ENCODE measurements at regions not wholly inside any gene's neighbourhood (a gene's known extent, or its start where the extent isn't known, plus 50 kb on each side); places are given as distances from the start of the nearest gene placed in this dataset.

GRCh38 chr5:97388794-97389193 is 205.7 kb upstream of the RIOK2 start:
- TF ChIP-seq, protein P1, sequence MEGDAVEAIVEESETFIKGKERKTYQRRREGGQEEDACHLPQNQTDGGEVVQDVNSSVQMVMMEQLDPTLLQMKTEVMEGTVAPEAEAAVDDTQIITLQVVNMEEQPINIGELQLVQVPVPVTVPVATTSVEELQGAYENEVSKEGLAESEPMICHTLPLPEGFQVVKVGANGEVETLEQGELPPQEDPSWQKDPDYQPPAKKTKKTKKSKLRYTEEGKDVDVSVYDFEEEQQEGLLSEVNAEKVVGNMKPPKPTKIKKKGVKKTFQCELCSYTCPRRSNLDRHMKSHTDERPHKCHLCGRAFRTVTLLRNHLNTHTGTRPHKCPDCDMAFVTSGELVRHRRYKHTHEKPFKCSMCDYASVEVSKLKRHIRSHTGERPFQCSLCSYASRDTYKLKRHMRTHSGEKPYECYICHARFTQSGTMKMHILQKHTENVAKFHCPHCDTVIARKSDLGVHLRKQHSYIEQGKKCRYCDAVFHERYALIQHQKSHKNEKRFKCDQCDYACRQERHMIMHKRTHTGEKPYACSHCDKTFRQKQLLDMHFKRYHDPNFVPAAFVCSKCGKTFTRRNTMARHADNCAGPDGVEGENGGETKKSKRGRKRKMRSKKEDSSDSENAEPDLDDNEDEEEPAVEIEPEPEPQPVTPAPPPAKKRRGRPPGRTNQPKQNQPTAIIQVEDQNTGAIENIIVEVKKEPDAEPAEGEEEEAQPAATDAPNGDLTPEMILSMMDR (IDR thresholded peaks at IDR 0.05; ENCODE audit: control extremely low read depth, extremely low read depth), result no peak
- Histone ChIP-seq H3K27me3 (ENCODE audit: control insufficient read depth in 3 of 3, insufficient read depth in 3 of 3, low read length in 2 of 3) (no peaks in the 10 kb centered on the region), H3K36me3 (ENCODE audit: control insufficient read depth in 4 of 4, insufficient read depth in 4 of 4, low read length in 4 of 4) (no peaks in the 10 kb centered on the region), H3K9ac (ENCODE audit: insufficient read depth in 1 of 2, low read length in 2 of 2) (no peak overlapping the region), H3K4me3 (no peak overlapping the region), H3K9me3 (ENCODE audit: control insufficient read depth in 4 of 4, insufficient read depth in 3 of 4, low read length in 3 of 4) (no peaks in the 10 kb centered on the region), H3K27ac (ENCODE audit: low read depth in 1 of 2, low read length in 1 of 2) (no peak overlapping the region), H3K4me1 (ENCODE audit: control insufficient read depth in 5 of 5, insufficient read depth in 5 of 5, low read length in 5 of 5) (no peaks in the 10 kb centered on the region)
- WGBS, 2 donors, result 92 to 94% methylated on average over 2 of the region's 2 CpGs
- no peak for DNase-seq
- no peak for ATAC-seq (ENCODE audit: insufficient read depth, low FRiP score)

GRCh38 chr5:97400537-97400936 is 217.5 kb upstream of the RIOK2 start:
- no peak for DNase-seq
- TF ChIP-seq, protein P1 (IDR thresholded peaks at IDR 0.05; ENCODE audit: control extremely low read depth, extremely low read depth), result no peak
- WGBS, 2 donors, result 66 to 72% methylated on average over 3 of the region's 3 CpGs

GRCh38 chr5:97405941-97406340 is 222.9 kb upstream of the RIOK2 start:
- 94% methylated on average over 9 of the region's 9 CpGs for WGBS, 2 donors
- DNase-seq, result no peak
- H3K4me3 ChIP-seq, result no peak overlapping the region
- TF ChIP-seq, protein P1 (IDR thresholded peaks at IDR 0.05; ENCODE audit: control extremely low read depth, extremely low read depth), result no peak
- no peak overlapping the region for H3K27ac ChIP-seq (ENCODE audit: low read depth in 1 of 2, low read length in 1 of 2)
- peaks cover 0 to 2% (median 0%) of the 10 kb centered on the region in 4 donors for H3K9me3 ChIP-seq (ENCODE audit: control insufficient read depth in 4 of 4, insufficient read depth in 3 of 4, low read length in 3 of 4)
- no peaks in the 10 kb centered on the region for H3K27me3 ChIP-seq (ENCODE audit: control insufficient read depth in 3 of 3, insufficient read depth in 3 of 3, low read length in 2 of 3)
- ATAC-seq (ENCODE audit: insufficient read depth, low FRiP score), result no peak
- H3K36me3 ChIP-seq (ENCODE audit: control insufficient read depth in 4 of 4, insufficient read depth in 4 of 4, low read length in 4 of 4), result no peaks in the 10 kb centered on the region
- H3K9ac ChIP-seq (ENCODE audit: insufficient read depth in 1 of 2, low read length in 2 of 2), result no peak overlapping the region
- no peaks in the 10 kb centered on the region for H3K4me1 ChIP-seq (ENCODE audit: control insufficient read depth in 5 of 5, insufficient read depth in 5 of 5, low read length in 5 of 5)

More at GRCh38 chr5:97400537-97400936, 217.5 kb upstream of the RIOK2 start:
- Histone ChIP-seq H3K27me3 (ENCODE audit: control insufficient read depth in 3 of 3, insufficient read depth in 3 of 3, low read length in 2 of 3) (no peaks in the 10 kb centered on the region), H3K9ac (ENCODE audit: insufficient read depth in 1 of 2, low read length in 2 of 2) (no peak overlapping the region), H3K4me1 (ENCODE audit: control insufficient read depth in 5 of 5, insufficient read depth in 5 of 5, low read length in 5 of 5) (peaks cover 0 to 2% (median 0%) of the 10 kb centered on the region in 5 donors), H3K9me3 (ENCODE audit: control insufficient read depth in 4 of 4, insufficient read depth in 3 of 4, low read length in 3 of 4) (no peaks in the 10 kb centered on the region), H3K36me3 (ENCODE audit: control insufficient read depth in 4 of 4, insufficient read depth in 4 of 4, low read length in 4 of 4) (no peaks in the 10 kb centered on the region), H3K4me3 (no peak overlapping the region), H3K27ac (ENCODE audit: low read depth in 1 of 2, low read length in 1 of 2) (no peak overlapping the region)
- ATAC-seq (ENCODE audit: insufficient read depth, low FRiP score), result no peak

All from lung (tissue), 11 donors.